ENCODE measurements at regions not wholly inside any gene's neighbourhood (a gene's known extent, or its start where the extent isn't known, plus 50 kb on each side); places are given as distances from the start of the nearest gene placed in this dataset.

GRCh38 chr5:7242118-7242710 is 153.7 kb upstream of the ADCY2 start:
- TF ChIP-seq RNF2 (IDR thresholded peaks at IDR 0.05; ENCODE audit: borderline replicate concordance, low read depth) (no peak), CTCF (IDR thresholded peaks at IDR 0.05) (no peak), JUN (IDR thresholded peaks at IDR 0.05) (no peak), CBX8 (IDR thresholded peaks at IDR 0.05) (no peak), POLR2A (IDR thresholded peaks at IDR 0.05; ENCODE audit: low read length) (no peak)

Data from A549 (cell line).